Fibroblast of skin of right quadriceps (primary cell): ENCODE measurements at regions not wholly inside any gene's neighbourhood (a gene's known extent, or its start where the extent isn't known, plus 50 kb on each side); places are given as distances from the start of the nearest gene placed in this dataset.
"Not testable (repeated sequence)": the region's sequence is repeated elsewhere in the genome, so short reads cannot be mapped to it uniquely, and the experiment has no call there.

Source experiments
- DNase-seq: peaks from one replicate; pipeline ENCODE4 v3.0.0-alpha.2; 2013

GRCh38 chr9:86601697-86602096, 247.5 kb upstream of the TUT7 start:
- no peak for DNase-seq

GRCh38 chr9:86600977-86601376, 246.8 kb upstream of the TUT7 start:
- no peak for DNase-seq

GRCh38 chr9:86600291-86600690, 246.1 kb upstream of the TUT7 start:
- peak; percentile 76 for DNase-seq

GRCh38 chr9:86599561-86599960, 245.4 kb upstream of the TUT7 start:
- no peak for DNase-seq

- DNase-seq: peak; percentile 72
Observed at GRCh38 chr9:86598411-86599239, 244.4 kb upstream of the TUT7 start.

GRCh38 chr9:86594724-86595123, 240.5 kb upstream of the TUT7 start:
- no peak for DNase-seq

- peak; percentile 36 for DNase-seq
Observed at GRCh38 chr9:86591472-86591871, 237.3 kb upstream of the TUT7 start.

GRCh38 chr9:86589730-86590129, 235.5 kb upstream of the TUT7 start:
- no peak for DNase-seq

GRCh38 chr9:86589273-86589672, 235.1 kb upstream of the TUT7 start:
- no peak for DNase-seq

GRCh38 chr9:86586144-86586494, 231.9 kb upstream of the TUT7 start:
- no peak for DNase-seq

- DNase-seq: no peak
Observed at GRCh38 chr9:86585422-86586143, 231.4 kb upstream of the TUT7 start.

- DNase-seq: no peak
Observed at GRCh38 chr9:86580688-86581087, 226.5 kb upstream of the TUT7 start.

GRCh38 chr9:86578722-86579121, 224.5 kb upstream of the TUT7 start:
- DNase-seq: no peak

- no peak for DNase-seq
Observed at GRCh38 chr9:86577420-86578333, 223.5 kb upstream of the TUT7 start.

GRCh38 chr9:86575825-86576525, 221.8 kb upstream of the TUT7 start:
- DNase-seq: no peak

- no peak for DNase-seq
Observed at GRCh38 chr9:86575137-86575536, 220.9 kb upstream of the TUT7 start.

- DNase-seq: peak; percentile 70
Observed at GRCh38 chr9:86573886-86574285, 219.7 kb upstream of the TUT7 start.

- no peak for DNase-seq
Observed at GRCh38 chr9:86572904-86573303, 218.7 kb upstream of the TUT7 start.

- not testable (repeated sequence) for DNase-seq
Observed at GRCh38 chr9:86565603-86566002, 211.4 kb upstream of the TUT7 start.

GRCh38 chr9:86563936-86564335, 209.7 kb upstream of the TUT7 start:
- DNase-seq: no peak

GRCh38 chr9:86563350-86563749, 209.1 kb upstream of the TUT7 start:
- peak; percentile 82 for DNase-seq

- DNase-seq: no peak
Observed at GRCh38 chr9:86562691-86563090, 208.5 kb upstream of the TUT7 start.

- no peak for DNase-seq
Observed at GRCh38 chr9:86557918-86558317, 203.7 kb upstream of the TUT7 start.
